GM10248 (cell line): ENCODE measurements at regions not wholly inside any gene's neighbourhood (a gene's known extent, or its start where the extent isn't known, plus 50 kb on each side); places are given as distances from the start of the nearest gene placed in this dataset.

Experiments
- CTCF ChIA-PET: fragments of 300-600 bp; sonication (Branson Sonifier 250); formaldehyde crosslinking; extraction: SDS; loops from one replicate; lab custom pipeline; 2021; ENCODE audit warnings: antibody characterized with exemption; lab: Yijun Ruan, JAX
- POLR2A ChIA-PET: fragments of 350-650 bp; sonication (Branson Sonifier 250); formaldehyde crosslinking; extraction: SDS; loops from one replicate; lab custom pipeline; 2020; ENCODE audit warnings: antibody characterized with exemption; lab: Yijun Ruan, JAX
- DNase-seq: peaks from one replicate; pipeline ENCODE4 v3.0.0; 2012; ENCODE audit errors: extremely low spot score
- TF ChIP-seq, protein P1 (sequence below): IDR thresholded peaks from 2 replicates; pipeline ENCODE4 v1.5.1; 2012; ENCODE audit warnings: mild to moderate bottlenecking, low read depth; ENCODE audit errors: extremely low read depth, missing control alignments, control extremely low read depth

DNA sequence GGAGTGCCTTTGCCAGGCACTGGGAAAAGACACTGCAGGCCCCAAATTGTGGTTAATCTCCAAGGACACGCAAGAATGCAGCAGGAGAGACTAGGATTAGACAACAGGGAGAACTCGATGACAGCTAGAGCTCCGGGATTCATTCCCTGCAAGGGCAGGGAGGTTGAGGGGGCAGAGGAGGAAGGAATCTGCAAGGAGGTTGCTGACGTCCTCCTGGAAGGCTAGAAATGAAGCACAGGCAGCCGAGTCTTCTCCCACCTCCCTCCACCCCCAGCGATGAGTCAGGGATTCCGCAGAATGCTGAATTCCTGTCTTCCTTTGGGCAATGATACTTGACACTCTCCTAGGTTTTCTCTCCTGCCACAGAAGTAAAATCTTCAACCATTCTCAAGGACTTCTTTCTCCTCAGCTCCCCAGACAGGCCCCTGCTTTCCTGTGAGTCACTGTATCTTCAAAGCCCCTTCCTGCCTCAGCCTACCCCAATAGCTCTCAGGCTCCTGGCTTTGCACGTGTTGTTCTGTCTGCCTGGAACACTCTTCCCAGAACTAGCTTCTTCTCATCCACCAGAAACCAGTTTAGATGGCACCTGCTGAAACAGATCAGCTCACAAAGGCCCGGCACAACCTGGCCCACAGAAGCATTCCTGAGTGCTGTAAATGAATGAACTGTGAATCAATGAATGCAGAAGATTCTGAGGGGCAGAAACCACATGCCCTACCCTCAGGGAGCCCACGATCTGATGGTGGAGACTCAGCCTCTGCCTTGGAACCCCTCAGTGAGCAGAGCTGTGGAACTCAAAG, 85.6 kb downstream of the MRPL14 start:
- TF ChIP-seq, protein P1, sequence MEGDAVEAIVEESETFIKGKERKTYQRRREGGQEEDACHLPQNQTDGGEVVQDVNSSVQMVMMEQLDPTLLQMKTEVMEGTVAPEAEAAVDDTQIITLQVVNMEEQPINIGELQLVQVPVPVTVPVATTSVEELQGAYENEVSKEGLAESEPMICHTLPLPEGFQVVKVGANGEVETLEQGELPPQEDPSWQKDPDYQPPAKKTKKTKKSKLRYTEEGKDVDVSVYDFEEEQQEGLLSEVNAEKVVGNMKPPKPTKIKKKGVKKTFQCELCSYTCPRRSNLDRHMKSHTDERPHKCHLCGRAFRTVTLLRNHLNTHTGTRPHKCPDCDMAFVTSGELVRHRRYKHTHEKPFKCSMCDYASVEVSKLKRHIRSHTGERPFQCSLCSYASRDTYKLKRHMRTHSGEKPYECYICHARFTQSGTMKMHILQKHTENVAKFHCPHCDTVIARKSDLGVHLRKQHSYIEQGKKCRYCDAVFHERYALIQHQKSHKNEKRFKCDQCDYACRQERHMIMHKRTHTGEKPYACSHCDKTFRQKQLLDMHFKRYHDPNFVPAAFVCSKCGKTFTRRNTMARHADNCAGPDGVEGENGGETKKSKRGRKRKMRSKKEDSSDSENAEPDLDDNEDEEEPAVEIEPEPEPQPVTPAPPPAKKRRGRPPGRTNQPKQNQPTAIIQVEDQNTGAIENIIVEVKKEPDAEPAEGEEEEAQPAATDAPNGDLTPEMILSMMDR: no peak
- CTCF ChIA-PET: interaction anchor here (1.0 kb wide), 1 partner anchor 33 kb away, joined by 3 read pairs; no protein-coding TSS in a partner anchor
- POLR2A ChIA-PET: interaction anchor here (0.6 kb wide), 1 partner anchor 369 kb away, joined by 3 read pairs; no protein-coding TSS in a partner anchor
- DNase-seq: no peak

DNA sequence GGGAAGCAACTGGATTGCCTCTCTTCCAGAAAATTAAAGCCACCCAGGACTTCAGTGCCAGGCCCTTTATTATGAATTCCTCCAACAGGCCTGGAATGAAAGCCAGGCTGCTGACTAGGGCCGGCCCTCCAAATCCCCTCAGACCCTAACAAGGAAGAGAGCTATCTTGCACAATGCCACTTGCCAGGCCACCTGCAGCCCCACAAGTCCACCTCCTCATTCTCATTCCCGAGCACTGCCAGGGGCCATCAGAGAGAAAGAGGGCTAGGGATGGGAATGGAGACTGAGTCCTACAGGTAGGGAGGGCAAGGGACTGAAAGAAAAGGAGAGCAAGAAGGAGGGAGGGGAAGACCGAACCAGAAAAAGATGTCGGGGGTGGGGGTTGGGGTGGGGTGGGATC, 86.5 kb downstream of the MRPL14 start:
- no peak for DNase-seq
- ChIA-PET CTCF (interaction anchor here (1.0 kb wide), 2 partner anchors 21 to 373 kb away, joined by 3 read pairs; no protein-coding TSS in a partner anchor), POLR2A (no interaction called here)

DNA sequence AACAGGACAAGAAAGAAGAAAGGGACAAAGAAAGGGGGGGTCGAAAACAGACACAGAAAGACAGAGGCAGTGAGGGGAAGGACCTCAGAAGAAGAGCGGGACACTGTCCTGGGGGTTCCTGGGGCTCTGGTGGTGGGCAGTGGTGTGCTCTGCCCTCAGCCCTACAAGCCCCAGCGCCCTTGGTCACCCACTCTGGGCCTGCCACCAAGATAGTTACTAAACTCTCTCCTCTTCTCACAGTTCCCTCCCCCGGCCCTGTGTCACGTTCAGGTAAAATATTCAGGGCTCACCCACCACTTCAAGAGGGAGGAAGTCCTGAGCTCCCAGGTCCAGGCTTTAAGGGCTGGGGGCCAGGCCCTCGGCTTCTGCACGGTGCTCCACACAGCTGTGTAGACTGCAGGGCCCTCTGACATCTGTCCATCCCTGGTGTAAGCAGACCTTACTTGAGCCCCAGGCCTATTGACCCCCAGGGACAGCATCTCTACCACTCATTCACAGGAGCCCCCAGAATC, 87.4 kb downstream of the MRPL14 start:
- DNase-seq: no peak
- TF ChIP-seq, protein P1: no peak
- ChIA-PET CTCF (interaction anchor here (1.0 kb wide), 2 partner anchors 20 to 372 kb away, joined by 3 read pairs; no protein-coding TSS in a partner anchor), POLR2A (no interaction called here)

More for the DNA sequence above, 86.5 kb downstream of the MRPL14 start:
- TF ChIP-seq, protein P1: no peak

DNA sequence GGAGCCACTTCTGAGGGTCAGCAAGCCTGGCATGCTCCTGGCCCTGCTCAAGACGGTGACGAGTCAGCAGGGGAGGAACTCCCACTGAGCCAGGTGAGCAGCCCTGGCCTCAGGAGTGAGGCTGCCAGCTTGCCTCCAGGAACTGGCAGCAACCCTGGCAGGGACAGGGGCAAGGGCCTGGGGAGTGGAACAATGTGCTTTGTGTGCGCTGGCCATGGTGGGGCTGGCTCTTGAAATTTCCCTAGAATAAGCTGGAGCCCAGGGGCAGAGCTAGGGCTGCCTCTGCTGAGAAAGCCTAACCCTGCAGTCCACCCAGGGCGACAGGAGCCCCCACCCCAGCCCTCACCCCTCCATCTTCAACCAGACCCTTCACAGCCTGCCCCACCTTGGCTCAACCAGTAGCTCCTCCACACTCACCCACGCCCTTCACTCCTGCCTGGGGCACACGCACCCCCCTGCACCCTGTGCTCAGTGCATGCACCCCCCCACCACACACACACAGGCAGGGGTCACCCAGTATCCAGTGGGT, 88.0 kb downstream of the MRPL14 start:
- CTCF ChIA-PET: interaction anchor here (0.7 kb wide), 1 partner anchor 35 kb away, joined by 3 read pairs; no protein-coding TSS in a partner anchor
- DNase-seq: no peak
- TF ChIP-seq, protein P1: no peak
- POLR2A ChIA-PET: no interaction called here

DNA sequence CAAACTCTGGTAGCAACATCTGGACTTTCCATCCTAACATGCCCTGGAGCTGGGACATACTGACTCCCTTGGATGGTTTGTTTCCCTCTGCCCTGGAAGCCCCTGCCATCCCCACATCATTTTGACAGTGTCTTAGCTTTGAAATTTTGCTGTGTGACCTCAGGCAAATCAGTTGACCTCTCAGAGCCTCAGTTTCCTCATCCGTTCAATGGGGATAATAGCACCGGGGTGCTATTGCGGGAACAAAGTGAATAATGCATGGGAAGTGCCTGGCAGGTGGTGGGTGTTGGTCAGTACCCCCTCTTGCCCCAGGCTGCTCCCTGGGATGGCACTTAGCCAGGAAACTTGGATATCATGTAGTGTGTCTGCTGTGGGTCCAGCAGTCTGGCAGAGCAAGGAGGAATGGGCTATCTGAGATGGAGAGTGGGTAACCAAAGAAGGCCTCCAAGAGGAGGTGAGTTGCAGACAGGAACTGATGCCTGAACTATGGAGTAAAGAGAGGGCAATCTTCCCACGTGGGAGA, 88.6 kb downstream of the MRPL14 start:
- TF ChIP-seq, protein P1: no peak
- ChIA-PET POLR2A (no interaction called here), CTCF (interaction anchor here (0.7 to 2.3 kb wide), 2 partner anchors 35 to 41 kb away, joined by 3 to 6 read pairs; no protein-coding TSS in a partner anchor)
- no peak for DNase-seq
